ENCODE measurements at regions not wholly inside any gene's neighbourhood (a gene's known extent, or its start where the extent isn't known, plus 50 kb on each side); places are given as distances from the start of the nearest gene placed in this dataset.
A peak's percentile ranks its signal among the peaks of the same experiment; 100 is the strongest.

DNA sequence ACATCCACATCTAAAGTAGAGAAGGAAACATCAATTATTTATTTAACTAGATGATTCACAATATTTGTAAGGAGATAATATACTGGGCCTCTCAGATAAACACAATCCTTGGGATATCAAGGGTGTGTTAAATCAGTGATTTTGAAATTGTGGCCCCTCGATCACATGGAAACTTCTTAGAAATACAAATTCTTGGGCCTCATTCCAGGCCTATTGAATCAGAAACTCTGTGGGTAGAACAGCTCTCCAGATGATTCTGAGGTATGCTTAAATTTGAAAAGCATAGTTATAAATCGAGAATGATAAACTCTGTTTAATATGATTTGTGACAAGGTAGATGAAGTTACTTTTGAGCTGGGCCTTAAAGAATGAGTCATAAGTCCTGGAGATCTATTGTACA is 64.3 kb upstream of the GPR174 start:
- Histone ChIP-seq H3K56ac (ENCODE audit: low read length) (no peak overlapping the region), H3K79me2 (ENCODE audit: control insufficient read depth, insufficient read depth, low read length) (no peaks in the 10 kb centered on the region), H3K18ac (ENCODE audit: low read length) (no peak overlapping the region), H3K36me3 (ENCODE audit: control insufficient read depth, insufficient read depth, low read length) (no peaks in the 10 kb centered on the region), H3K4me1 (ENCODE audit: control insufficient read depth, low read depth, low read length) (no peaks in the 10 kb centered on the region), H4K8ac (ENCODE audit: low read depth, low read length) (no peak overlapping the region), H3K27ac (ENCODE audit: low read depth, low read length) (no peak overlapping the region), H3K4ac (ENCODE audit: low read depth, low read length) (no peak overlapping the region), H2BK120ac (ENCODE audit: low read depth, low read length) (no peak overlapping the region), H3K4me2 (ENCODE audit: low read length) (no peak overlapping the region), H2AK5ac (ENCODE audit: low read length) (no peak overlapping the region), H4K5ac (ENCODE audit: low read length) (no peak overlapping the region), H3K4me3 (ENCODE audit: low read length) (no peak overlapping the region), H3K9ac (ENCODE audit: low read length) (no peak overlapping the region), H2BK5ac (ENCODE audit: low read length) (no peak overlapping the region), H3K23ac (ENCODE audit: low read length) (no peak overlapping the region), H3K79me1 (ENCODE audit: low read length) (no peaks in the 10 kb centered on the region), H2BK15ac (replicated peaks; ENCODE audit: low read depth) (no peak overlapping the region), H3K27me3 (ENCODE audit: insufficient read depth, low read length, poor library complexity) (no peaks in the 10 kb centered on the region)
- no peak for DNase-seq
- WGBS (ENCODE audit: extremely low coverage, insufficient coverage, low lambda C conversion rate), result no CpG with 5 or more reads among the region's 2 CpGs

DNA sequence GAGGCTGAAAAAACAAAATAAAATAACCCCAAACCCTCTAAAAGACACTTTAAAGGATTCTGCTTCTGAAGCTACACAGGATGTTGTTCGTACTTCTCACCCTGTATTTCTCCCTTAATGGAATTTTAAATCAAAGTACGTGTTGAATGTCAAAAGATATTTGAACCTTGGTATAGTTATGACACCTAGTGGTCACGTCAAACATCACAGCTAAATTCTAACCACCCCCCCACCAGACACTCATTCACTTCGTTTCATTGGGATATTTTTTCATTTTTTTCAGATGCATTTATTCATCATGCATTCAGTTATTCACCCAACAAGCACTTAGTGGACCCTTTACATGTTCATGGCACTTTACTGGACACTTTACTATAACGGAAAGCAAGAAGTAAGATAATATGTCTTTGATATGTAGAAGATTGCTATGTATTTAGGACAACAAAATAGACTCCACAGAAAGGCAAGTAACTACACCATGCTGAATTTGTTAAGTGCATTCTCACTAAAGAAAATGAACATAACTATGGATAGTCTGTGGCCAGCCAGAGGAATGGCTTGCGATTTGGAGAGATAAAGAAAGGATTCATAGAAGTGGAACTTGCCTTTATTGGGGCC is 62.5 kb upstream of the GPR174 start:
- H3K27me3 ChIP-seq (ENCODE audit: insufficient read depth, low read length, poor library complexity), result no peaks in the 10 kb centered on the region
- H3K4ac ChIP-seq (ENCODE audit: low read depth, low read length), result no peak overlapping the region
- no peak overlapping the region for H2BK15ac ChIP-seq (replicated peaks; ENCODE audit: low read depth)
- no peaks in the 10 kb centered on the region for H3K4me1 ChIP-seq (ENCODE audit: control insufficient read depth, low read depth, low read length)
- no peak overlapping the region for H2BK120ac ChIP-seq (ENCODE audit: low read depth, low read length)
- no peaks in the 10 kb centered on the region for H3K79me2 ChIP-seq (ENCODE audit: control insufficient read depth, insufficient read depth, low read length)
- no peak overlapping the region for H3K56ac ChIP-seq (ENCODE audit: low read length)
- H3K36me3 ChIP-seq (ENCODE audit: control insufficient read depth, insufficient read depth, low read length), result no peaks in the 10 kb centered on the region
- H3K4me2 ChIP-seq (ENCODE audit: low read length), result no peak overlapping the region
- H3K18ac ChIP-seq (ENCODE audit: low read length), result no peak overlapping the region
- no peak overlapping the region for H3K4me3 ChIP-seq (ENCODE audit: low read length)
- WGBS (ENCODE audit: extremely low coverage, insufficient coverage, low lambda C conversion rate), result no CpG with 5 or more reads among the region's 6 CpGs
- DNase-seq, result peak; percentile 23
- H3K23ac ChIP-seq (ENCODE audit: low read length), result no peak overlapping the region
- no peak overlapping the region for H2AK5ac ChIP-seq (ENCODE audit: low read length)
- no peak overlapping the region for H4K8ac ChIP-seq (ENCODE audit: low read depth, low read length)
- H3K27ac ChIP-seq (ENCODE audit: low read depth, low read length), result no peak overlapping the region
- no peak overlapping the region for H4K5ac ChIP-seq (ENCODE audit: low read length)
- no peak overlapping the region for H2BK5ac ChIP-seq (ENCODE audit: low read length)
- H3K79me1 ChIP-seq (ENCODE audit: low read length), result no peaks in the 10 kb centered on the region
- H3K9ac ChIP-seq (ENCODE audit: low read length), result no peak overlapping the region

DNA sequence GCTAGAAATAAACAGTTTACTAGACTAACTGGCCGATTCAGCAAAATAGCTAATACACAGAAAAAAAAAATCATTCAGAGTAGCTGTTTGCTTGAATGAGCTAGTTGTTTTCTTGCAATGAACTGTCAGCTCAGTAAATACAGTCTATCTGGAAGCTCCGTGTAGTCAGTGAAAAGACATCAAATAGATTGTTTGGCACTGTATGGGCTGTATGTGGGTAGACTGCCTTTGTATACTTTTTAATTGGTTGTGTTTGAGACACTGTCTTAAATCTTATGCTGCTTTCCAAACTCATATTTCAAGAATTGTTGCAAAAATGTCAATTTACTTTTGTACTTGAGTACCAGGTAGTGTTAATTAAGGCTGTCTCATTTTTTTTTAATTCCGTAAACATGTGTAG is 61.6 kb upstream of the GPR174 start:
- no peak overlapping the region for H4K8ac ChIP-seq (ENCODE audit: low read depth, low read length)
- H4K5ac ChIP-seq (ENCODE audit: low read length), result no peak overlapping the region
- no CpG with 5 or more reads among the region's 3 CpGs for WGBS (ENCODE audit: extremely low coverage, insufficient coverage, low lambda C conversion rate)
- no peak for DNase-seq
- no peak overlapping the region for H3K4me2 ChIP-seq (ENCODE audit: low read length)
- H3K4ac ChIP-seq (ENCODE audit: low read depth, low read length), result no peak overlapping the region
- no peak overlapping the region for H2BK5ac ChIP-seq (ENCODE audit: low read length)
- no peaks in the 10 kb centered on the region for H3K79me2 ChIP-seq (ENCODE audit: control insufficient read depth, insufficient read depth, low read length)
- H2BK15ac ChIP-seq (replicated peaks; ENCODE audit: low read depth), result no peak overlapping the region
- no peaks in the 10 kb centered on the region for H3K79me1 ChIP-seq (ENCODE audit: low read length)
- no peaks in the 10 kb centered on the region for H3K36me3 ChIP-seq (ENCODE audit: control insufficient read depth, insufficient read depth, low read length)
- no peaks in the 10 kb centered on the region for H3K27me3 ChIP-seq (ENCODE audit: insufficient read depth, low read length, poor library complexity)
- H3K23ac ChIP-seq (ENCODE audit: low read length), result no peak overlapping the region
- H3K4me3 ChIP-seq (ENCODE audit: low read length), result no peak overlapping the region
- no peaks in the 10 kb centered on the region for H3K4me1 ChIP-seq (ENCODE audit: control insufficient read depth, low read depth, low read length)
- H2BK120ac ChIP-seq (ENCODE audit: low read depth, low read length), result no peak overlapping the region
- no peak overlapping the region for H2AK5ac ChIP-seq (ENCODE audit: low read length)
- H3K27ac ChIP-seq (ENCODE audit: low read depth, low read length), result no peak overlapping the region
- no peak overlapping the region for H3K9ac ChIP-seq (ENCODE audit: low read length)
- no peak overlapping the region for H3K56ac ChIP-seq (ENCODE audit: low read length)
- H3K18ac ChIP-seq (ENCODE audit: low read length), result no peak overlapping the region

DNA sequence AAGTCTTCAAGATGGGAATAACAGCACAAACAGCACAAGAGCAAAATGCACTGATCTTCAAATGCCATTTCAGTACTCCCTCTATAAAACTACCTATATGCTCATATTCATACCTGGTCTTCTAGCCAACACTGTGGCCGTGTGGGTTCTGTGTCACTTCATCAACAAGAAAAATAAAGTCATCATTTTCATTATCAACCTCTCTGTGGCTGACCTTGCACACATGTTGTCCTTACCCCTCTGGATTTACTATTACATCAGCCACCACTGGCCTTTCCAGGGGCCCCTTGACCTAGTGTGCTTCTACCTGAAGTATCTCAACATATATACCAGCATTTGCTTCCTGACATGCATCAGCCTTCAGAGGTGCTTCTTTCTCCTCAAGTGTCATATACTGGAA is 59.6 kb upstream of the GPR174 start:
- no CpG with 5 or more reads among the region's 1 CpG for WGBS (ENCODE audit: extremely low coverage, insufficient coverage, low lambda C conversion rate)
- H4K5ac ChIP-seq (ENCODE audit: low read length), result no peak overlapping the region
- no peaks in the 10 kb centered on the region for H3K27me3 ChIP-seq (ENCODE audit: insufficient read depth, low read length, poor library complexity)
- no peak overlapping the region for H3K4me3 ChIP-seq (ENCODE audit: low read length)
- H3K23ac ChIP-seq (ENCODE audit: low read length), result no peak overlapping the region
- H3K4me1 ChIP-seq (ENCODE audit: control insufficient read depth, low read depth, low read length), result no peaks in the 10 kb centered on the region
- H4K8ac ChIP-seq (ENCODE audit: low read depth, low read length), result no peak overlapping the region
- H2BK120ac ChIP-seq (ENCODE audit: low read depth, low read length), result no peak overlapping the region
- H3K18ac ChIP-seq (ENCODE audit: low read length), result no peak overlapping the region
- no peak overlapping the region for H3K4ac ChIP-seq (ENCODE audit: low read depth, low read length)
- H3K4me2 ChIP-seq (ENCODE audit: low read length), result no peak overlapping the region
- H3K27ac ChIP-seq (ENCODE audit: low read depth, low read length), result no peak overlapping the region
- H3K9ac ChIP-seq (ENCODE audit: low read length), result no peak overlapping the region
- no peaks in the 10 kb centered on the region for H3K79me1 ChIP-seq (ENCODE audit: low read length)
- H2AK5ac ChIP-seq (ENCODE audit: low read length), result no peak overlapping the region
- no peak for DNase-seq
- no peaks in the 10 kb centered on the region for H3K79me2 ChIP-seq (ENCODE audit: control insufficient read depth, insufficient read depth, low read length)
- H2BK5ac ChIP-seq (ENCODE audit: low read length), result no peak overlapping the region
- no peak overlapping the region for H3K56ac ChIP-seq (ENCODE audit: low read length)
- no peak overlapping the region for H2BK15ac ChIP-seq (replicated peaks; ENCODE audit: low read depth)
- H3K36me3 ChIP-seq (ENCODE audit: control insufficient read depth, insufficient read depth, low read length), result no peaks in the 10 kb centered on the region

DNA sequence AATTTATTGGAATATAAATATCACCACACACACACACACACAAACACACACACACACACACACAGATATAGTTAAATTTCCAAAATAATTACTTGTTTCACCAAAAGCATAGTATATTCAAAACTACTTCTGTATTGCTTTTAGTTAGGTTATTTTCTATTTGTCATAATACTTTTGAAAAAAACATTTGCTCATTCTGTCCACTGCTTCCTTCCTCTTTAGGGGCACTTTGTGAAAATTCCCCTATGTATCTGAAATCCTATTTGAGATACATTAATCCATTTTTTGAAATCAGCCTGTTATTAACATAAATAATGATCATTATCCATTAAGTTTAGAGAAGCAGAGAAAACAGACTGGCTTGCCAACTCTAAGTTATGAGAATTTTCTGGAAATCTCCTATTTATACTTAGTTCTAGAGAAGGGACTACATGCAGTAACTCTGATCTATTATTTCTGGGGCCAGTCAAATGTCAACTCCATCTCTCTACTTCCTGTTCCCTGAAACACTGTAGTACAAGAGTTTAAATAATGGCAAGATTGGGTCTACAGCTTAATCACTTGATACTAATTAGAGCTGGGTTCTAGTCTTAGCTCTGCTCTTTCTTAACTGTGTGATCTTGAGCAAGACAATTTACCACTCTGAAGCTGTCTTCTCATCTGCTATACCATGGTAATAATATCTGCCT is 54.4 kb upstream of the GPR174 start:
- no peak for DNase-seq
- Histone ChIP-seq H3K4ac (ENCODE audit: low read depth, low read length) (no peak overlapping the region), H3K79me1 (ENCODE audit: low read length) (no peaks in the 10 kb centered on the region), H3K23ac (ENCODE audit: low read length) (no peak overlapping the region), H2BK15ac (replicated peaks; ENCODE audit: low read depth) (no peak overlapping the region), H3K9ac (ENCODE audit: low read length) (no peak overlapping the region), H3K4me1 (ENCODE audit: control insufficient read depth, low read depth, low read length) (no peaks in the 10 kb centered on the region), H3K4me3 (ENCODE audit: low read length) (no peak overlapping the region), H4K5ac (ENCODE audit: low read length) (no peak overlapping the region), H2AK5ac (ENCODE audit: low read length) (no peak overlapping the region), H3K18ac (ENCODE audit: low read length) (no peak overlapping the region), H2BK120ac (ENCODE audit: low read depth, low read length) (no peak overlapping the region), H3K79me2 (ENCODE audit: control insufficient read depth, insufficient read depth, low read length) (no peaks in the 10 kb centered on the region), H3K27me3 (ENCODE audit: insufficient read depth, low read length, poor library complexity) (no peaks in the 10 kb centered on the region), H3K4me2 (ENCODE audit: low read length) (no peak overlapping the region), H3K27ac (ENCODE audit: low read depth, low read length) (no peak overlapping the region), H4K8ac (ENCODE audit: low read depth, low read length) (no peak overlapping the region), H3K56ac (ENCODE audit: low read length) (no peak overlapping the region), H2BK5ac (ENCODE audit: low read length) (no peak overlapping the region), H3K36me3 (ENCODE audit: control insufficient read depth, insufficient read depth, low read length) (no peaks in the 10 kb centered on the region)

Data from mesendoderm (in vitro differentiated cells).